ENCODE measurements at regions not wholly inside any gene's neighbourhood (a gene's known extent, or its start where the extent isn't known, plus 50 kb on each side); places are given as distances from the start of the nearest gene placed in this dataset.

GRCh38 chr14:71511152-71511551 is 421.1 kb upstream of the RGS6 start:
- TF ChIP-seq CTCF (IDR thresholded peaks at IDR 0.05) (no peak), POLR2A (IDR thresholded peaks at IDR 0.05) (no peak)

Measured in right lobe of liver (tissue), 4 donors.